ENCODE measurements at regions not wholly inside any gene's neighbourhood (a gene's known extent, or its start where the extent isn't known, plus 50 kb on each side); places are given as distances from the start of the nearest gene placed in this dataset.

- Histone ChIP-seq H3K27me3 (no peaks in the 10 kb centered on the region), H3K9me3 (no peaks in the 10 kb centered on the region), H3K4me1 (no peaks in the 10 kb centered on the region), H3K36me3 (no peaks in the 10 kb centered on the region), H3K27ac (no peak overlapping the region), H3K4me3 (no peak overlapping the region)
- DNase-seq: no peak
- TF ChIP-seq CTCF (IDR thresholded peaks at IDR 0.05) (no peak), POLR2A (IDR thresholded peaks at IDR 0.05) (no peak)
Observed at GRCh38 chr7:93830141-93830925, 60.2 kb downstream of the TFPI2 start.

GRCh38 chr7:93828260-93828659 lies 62.3 kb downstream of the TFPI2 start:
- no peak for DNase-seq
- Histone ChIP-seq H3K9me3 (no peaks in the 10 kb centered on the region), H3K4me3 (no peak overlapping the region), H3K27me3 (no peaks in the 10 kb centered on the region), H3K4me1 (no peaks in the 10 kb centered on the region), H3K27ac (no peak overlapping the region), H3K36me3 (no peaks in the 10 kb centered on the region)
- TF ChIP-seq CTCF (IDR thresholded peaks at IDR 0.05): no peak

- TF ChIP-seq POLR2A (IDR thresholded peaks at IDR 0.05) (no peak), CTCF (IDR thresholded peaks at IDR 0.05) (no peak)
- no peaks in the 10 kb centered on the region for H3K9me3 ChIP-seq
- DNase-seq: no peak
- H3K36me3 ChIP-seq: no peaks in the 10 kb centered on the region
- H3K27ac ChIP-seq: no peak overlapping the region
- H3K4me3 ChIP-seq: no peak overlapping the region
- no peaks in the 10 kb centered on the region for H3K27me3 ChIP-seq
- no peaks in the 10 kb centered on the region for H3K4me1 ChIP-seq
Observed at GRCh38 chr7:93823621-93824020, 66.9 kb downstream of the TFPI2 start.

GRCh38 chr7:93821463-93821862 lies 69.1 kb downstream of the TFPI2 start:
- no peaks in the 10 kb centered on the region for H3K36me3 ChIP-seq
- H3K4me1 ChIP-seq: no peaks in the 10 kb centered on the region
- no peaks in the 10 kb centered on the region for H3K27me3 ChIP-seq
- TF ChIP-seq POLR2A (IDR thresholded peaks at IDR 0.05): no peak
- TF ChIP-seq CTCF (IDR thresholded peaks at IDR 0.05): no peak
- H3K9me3 ChIP-seq: no peaks in the 10 kb centered on the region
- no peak for DNase-seq
- no peak overlapping the region for H3K27ac ChIP-seq
- no peak overlapping the region for H3K4me3 ChIP-seq

- Histone ChIP-seq H3K4me3 (no peak overlapping the region), H3K36me3 (no peaks in the 10 kb centered on the region), H3K9me3 (no peaks in the 10 kb centered on the region), H3K27me3 (no peaks in the 10 kb centered on the region), H3K4me1 (no peaks in the 10 kb centered on the region), H3K27ac (no peak overlapping the region)
- TF ChIP-seq CTCF (IDR thresholded peaks at IDR 0.05): no peak
- TF ChIP-seq POLR2A (IDR thresholded peaks at IDR 0.05): no peak
- DNase-seq: no peak
Observed at GRCh38 chr7:93819699-93820098, 70.9 kb downstream of the TFPI2 start.

GRCh38 chr7:93817526-93817925 lies 73.0 kb downstream of the TFPI2 start:
- H3K4me1 ChIP-seq: no peaks in the 10 kb centered on the region
- no peak for DNase-seq
- no peak overlapping the region for H3K4me3 ChIP-seq
- H3K27me3 ChIP-seq: no peaks in the 10 kb centered on the region
- TF ChIP-seq POLR2A (IDR thresholded peaks at IDR 0.05): no peak
- no peak for TF ChIP-seq CTCF (IDR thresholded peaks at IDR 0.05)
- H3K36me3 ChIP-seq: no peaks in the 10 kb centered on the region
- no peaks in the 10 kb centered on the region for H3K9me3 ChIP-seq
- H3K27ac ChIP-seq: no peak overlapping the region
